GM19452 (cell line): ENCODE measurements at regions not wholly inside any gene's neighbourhood (a gene's known extent, or its start where the extent isn't known, plus 50 kb on each side); places are given as distances from the start of the nearest gene placed in this dataset.

ENCODE experiments used
- ATAC-seq: cut with Tn5 transposase; IDR thresholded peaks from one replicate; pipeline ENCODE4 v1.9.1; 2021; ENCODE audit not compliant: unreplicated experiment

DNA sequence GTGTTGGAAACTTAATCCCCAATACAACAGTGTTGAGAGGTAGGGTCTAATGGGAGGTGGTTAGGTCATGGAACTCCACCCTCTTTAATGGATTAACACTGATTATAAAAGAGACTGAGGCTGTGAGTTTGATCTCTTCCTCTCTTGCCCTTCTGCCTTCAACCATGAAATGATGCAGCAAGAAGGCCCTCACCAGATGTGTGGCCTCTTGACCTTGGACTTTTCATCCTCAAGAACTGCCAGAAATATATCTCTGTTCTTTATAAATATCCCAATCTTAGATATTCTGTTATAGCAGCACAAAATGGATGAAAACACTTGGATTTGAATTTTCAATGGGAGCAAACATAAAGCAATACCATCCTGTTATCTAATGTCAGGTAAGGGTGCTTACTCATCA lies 67.6 kb downstream of the NMUR2 start:
- no peak for ATAC-seq

DNA sequence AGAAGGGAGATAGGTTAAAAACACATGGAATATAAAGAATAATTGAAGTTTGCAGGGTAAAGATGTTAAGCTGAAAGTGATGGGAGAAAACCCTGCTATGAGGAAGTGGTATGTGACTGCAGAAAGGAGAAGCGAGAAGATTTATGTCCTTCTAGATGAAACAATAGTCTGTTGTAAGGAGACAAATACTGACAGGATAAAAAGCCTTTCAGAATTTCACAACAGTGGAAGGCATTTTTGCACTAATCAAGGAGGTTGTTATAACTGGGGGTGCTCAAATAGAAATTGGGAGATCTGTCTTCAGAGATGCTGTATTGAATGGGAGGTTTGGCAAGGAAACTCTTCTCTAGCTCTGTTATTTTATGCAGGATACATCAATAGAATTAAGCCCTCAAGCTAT lies 69.6 kb downstream of the NMUR2 start:
- no peak for ATAC-seq

GRCh38 chr5:152332716-152333460 lies 72.2 kb downstream of the NMUR2 start:
- no peak for ATAC-seq

DNA sequence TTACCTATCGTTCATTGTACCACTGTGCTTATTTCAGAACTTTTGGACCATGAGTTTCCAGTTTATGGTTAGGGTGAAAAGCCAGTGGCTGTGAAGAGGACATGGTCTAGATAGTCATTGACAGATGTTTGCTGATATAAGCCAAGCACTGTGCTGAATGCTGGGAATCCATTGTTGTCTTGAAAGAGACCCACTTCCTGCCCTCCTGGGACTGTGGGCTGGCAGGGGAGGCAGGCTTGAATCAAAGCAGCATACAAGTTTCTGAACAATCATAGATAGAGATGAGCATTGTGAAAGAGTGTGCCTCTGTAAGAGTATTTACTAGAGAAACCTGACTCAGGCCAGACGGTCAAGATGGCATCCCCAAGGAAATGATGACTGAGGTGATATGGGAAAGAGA lies 73.4 kb downstream of the NMUR2 start:
- ATAC-seq: no peak

GRCh38 chr5:152331006-152331405 lies 74.1 kb downstream of the NMUR2 start:
- ATAC-seq: no peak

- ATAC-seq: no peak
Observed at GRCh38 chr5:152329761-152330283, 75.3 kb downstream of the NMUR2 start.

DNA sequence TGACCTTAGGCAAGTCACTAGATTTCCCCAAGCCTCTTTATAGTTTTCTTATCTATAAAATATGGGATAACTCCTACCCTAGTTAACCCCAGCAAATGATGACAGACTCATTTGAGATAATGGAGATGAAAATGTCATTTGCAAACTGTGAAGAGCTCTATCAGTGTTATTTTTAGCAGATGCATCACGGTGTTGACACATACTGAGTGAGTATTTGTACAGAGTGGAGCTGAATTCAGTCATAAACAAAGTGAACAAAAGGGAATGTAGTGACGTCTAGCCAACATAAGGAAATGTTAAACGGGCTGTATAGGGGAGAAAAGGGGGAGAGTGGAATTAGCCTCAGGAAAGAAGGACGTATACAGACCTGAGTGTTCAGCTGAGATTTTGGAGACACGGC lies 75.9 kb downstream of the NMUR2 start:
- ATAC-seq: no peak

GRCh38 chr5:152315942-152316341 lies 89.1 kb downstream of the NMUR2 start:
- no peak for ATAC-seq

DNA sequence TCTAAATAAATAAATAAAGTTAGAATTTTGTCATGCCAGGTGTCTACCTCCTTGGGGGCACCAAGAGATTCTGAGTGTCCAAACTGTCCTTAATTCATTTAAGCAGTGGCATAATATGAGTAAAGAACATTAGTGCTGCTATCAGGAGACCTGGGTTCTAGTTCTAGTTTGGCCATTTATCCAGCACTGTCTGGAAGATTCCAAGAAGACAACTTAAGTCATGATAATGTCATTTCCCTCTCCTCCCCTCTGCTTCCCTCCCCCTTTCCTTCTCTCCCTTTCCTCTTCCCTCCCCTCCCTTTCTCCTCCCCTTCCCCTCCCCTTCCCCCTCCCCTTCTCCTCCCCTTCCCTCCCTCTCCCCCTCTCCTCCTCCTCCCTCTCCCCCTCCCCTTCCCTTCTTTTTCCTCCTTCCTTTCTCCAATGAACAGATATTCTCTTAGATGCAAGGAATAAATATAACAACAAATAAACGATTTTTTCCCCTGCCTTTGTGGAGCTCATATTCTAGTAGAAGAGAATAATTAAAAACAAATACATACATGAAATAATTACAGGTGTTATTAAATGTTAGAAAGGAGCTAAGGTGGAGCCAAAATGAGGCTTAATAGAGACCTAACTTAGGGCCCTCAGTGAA lies 90.8 kb downstream of the NMUR2 start:
- ATAC-seq: no peak

DNA sequence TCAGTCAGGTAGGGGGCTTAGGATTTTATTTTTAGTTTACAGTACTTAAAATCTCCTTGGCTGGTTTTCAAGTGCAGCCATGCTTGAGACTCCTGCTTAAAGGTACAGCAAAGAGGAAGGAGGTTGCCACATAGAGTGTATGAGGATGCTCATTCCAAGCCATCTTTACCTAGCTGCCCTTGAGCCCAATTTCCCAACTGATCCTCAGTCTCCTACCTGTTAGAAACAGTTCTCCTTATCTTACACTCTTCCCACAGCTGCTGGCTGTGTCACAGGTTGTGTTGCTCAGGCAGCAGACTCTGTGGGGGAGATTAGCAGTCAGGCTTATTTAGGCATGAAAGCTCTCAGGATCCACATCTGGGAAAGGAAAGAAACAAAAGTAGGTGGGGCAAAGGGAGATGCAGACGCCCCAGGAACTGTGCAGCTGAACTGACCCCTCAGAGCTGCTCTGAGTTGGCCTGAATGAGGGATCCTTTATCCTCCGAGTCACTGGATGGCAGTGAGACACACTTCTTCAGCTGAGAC lies 95.1 kb downstream of the NMUR2 start:
- ATAC-seq: no peak

- ATAC-seq: no peak
Observed at GRCh38 chr5:152306386-152306785, 98.7 kb downstream of the NMUR2 start.

DNA sequence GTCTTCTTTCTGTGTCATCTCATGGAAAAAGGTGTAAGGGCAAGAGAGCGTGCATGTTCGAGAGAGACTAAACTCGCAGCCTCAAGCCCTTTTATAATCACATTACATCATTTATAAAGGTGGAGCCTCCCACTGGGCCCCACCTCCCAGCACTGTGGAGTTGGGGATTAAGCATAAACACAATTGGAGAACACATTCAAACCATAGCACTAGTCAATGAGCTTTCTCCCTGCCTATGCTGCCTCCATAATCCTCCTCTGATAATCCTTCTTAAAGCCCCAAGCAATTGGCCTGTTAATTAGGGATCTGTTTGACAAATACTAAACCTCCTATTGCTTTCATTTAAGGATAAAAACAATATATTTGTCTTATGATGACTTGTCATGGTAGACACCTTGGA lies 99.6 kb downstream of the NMUR2 start:
- no peak for ATAC-seq

- ATAC-seq: no peak
Observed at GRCh38 chr5:152303841-152304240, 101.2 kb downstream of the NMUR2 start.

DNA sequence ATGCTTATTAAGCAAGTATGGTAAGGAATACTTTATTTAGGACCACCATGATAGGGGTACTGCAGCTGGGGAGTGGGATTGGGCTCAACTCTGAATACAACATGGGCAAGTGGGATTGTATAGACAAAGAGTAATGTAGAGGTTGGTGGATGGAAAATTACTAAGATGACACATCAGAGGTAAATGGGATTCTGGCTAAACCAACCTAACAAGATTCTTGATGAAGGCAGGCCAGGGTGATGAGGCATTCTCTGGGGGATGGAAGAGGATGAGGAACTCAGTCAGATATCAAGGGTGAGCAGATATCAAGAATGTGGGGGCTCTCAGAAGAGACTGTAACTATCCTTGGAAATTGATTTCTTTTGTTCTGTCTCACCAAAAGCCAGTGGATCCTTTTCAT lies 107.2 kb downstream of the NMUR2 start:
- ATAC-seq: no peak

DNA sequence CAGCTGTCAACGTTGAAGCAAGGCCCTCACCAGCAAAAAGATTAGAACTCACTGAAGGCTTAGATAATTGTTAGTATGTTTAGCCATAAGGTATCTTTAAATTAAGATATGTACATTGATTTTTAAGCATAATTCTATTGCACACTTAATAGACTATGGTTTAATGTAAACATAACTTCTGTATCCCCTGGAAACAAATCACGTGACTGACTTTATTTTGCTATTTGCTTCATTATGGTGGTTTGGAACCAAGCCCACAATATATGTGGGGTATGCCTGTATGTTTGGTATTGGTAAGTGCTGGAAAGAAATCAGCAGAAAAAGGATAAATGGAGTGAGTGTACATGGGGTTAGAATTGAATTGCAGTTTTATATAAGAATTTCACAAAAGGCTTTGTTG lies 111.9 kb downstream of the NMUR2 start:
- no peak for ATAC-seq

DNA sequence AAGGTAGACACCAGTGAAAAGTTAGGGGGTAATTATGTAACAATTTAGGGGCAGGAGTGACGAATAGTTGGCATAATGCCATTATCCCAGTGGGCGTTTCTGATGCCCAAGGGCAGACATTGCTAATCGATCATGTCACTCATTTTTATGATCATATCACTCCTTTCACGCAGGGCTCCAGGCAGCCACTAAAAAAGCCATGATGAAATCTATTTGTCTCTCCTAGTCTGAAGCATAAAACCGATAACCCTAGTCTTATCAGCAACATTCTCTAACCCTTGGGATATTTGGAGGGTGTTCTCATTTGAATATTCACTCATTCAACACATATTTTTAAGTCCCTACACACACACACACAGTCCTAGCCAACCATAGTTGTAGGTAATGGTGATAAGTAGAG lies 114.9 kb downstream of the NMUR2 start:
- no peak for ATAC-seq

- no peak for ATAC-seq
Observed at GRCh38 chr5:152288917-152289595, 116.0 kb downstream of the NMUR2 start.

GRCh38 chr5:152288499-152288898 lies 116.6 kb downstream of the NMUR2 start:
- no peak for ATAC-seq

GRCh38 chr5:152285764-152286163 lies 119.3 kb downstream of the NMUR2 start:
- ATAC-seq: no peak

GRCh38 chr5:152282331-152282730 lies 122.7 kb downstream of the NMUR2 start:
- ATAC-seq: no peak

- ATAC-seq: no peak
Observed at GRCh38 chr5:152277936-152278335, 127.1 kb downstream of the NMUR2 start.

- no peak for ATAC-seq
Observed at GRCh38 chr5:152274224-152274623, 130.9 kb downstream of the NMUR2 start.
